BJ (cell line): ENCODE measurements at regions not wholly inside any gene's neighbourhood (a gene's known extent, or its start where the extent isn't known, plus 50 kb on each side); places are given as distances from the start of the nearest gene placed in this dataset.

Experiments
- CTCF ChIA-PET: fragments of 350-600 bp; formaldehyde crosslinking; extraction: SDS; loops from one replicate; lab custom pipeline; 2021; ENCODE audit warnings: antibody characterized with exemption, inconsistent platforms; lab: Yijun Ruan, JAX
- POLR2A ChIA-PET: fragments of 300-600 bp; sonication (Branson Sonifier 250); formaldehyde crosslinking; extraction: SDS; loops from one replicate; lab custom pipeline; 2021; ENCODE audit warnings: antibody characterized with exemption; lab: Charles Lee
- DNase-seq: peaks from one replicate; pipeline ENCODE4 v3.0.0-alpha.2; 2011; ENCODE audit warnings: low read depth
- H3K27me3 ChIP-seq: 2 replicates; pipeline ENCODE4 v1.6.0; 2011; ENCODE audit warnings: low read length; ENCODE audit not compliant: control insufficient read depth, insufficient read depth
- H3K36me3 ChIP-seq: 2 replicates; pipeline ENCODE4 v1.5.1; 2011; ENCODE audit warnings: low read length; ENCODE audit not compliant: control insufficient read depth, insufficient read depth
- H3K4me3 ChIP-seq: 2 replicates; pipeline ENCODE4 v1.5.1; 2011; ENCODE audit warnings: low read depth, mild to moderate bottlenecking, control low read depth, low read length
- CTCF ChIP-seq: IDR thresholded peaks from 2 replicates; pipeline ENCODE4 v1.5.1; 2011; ENCODE audit warnings: low read depth, mild to moderate bottlenecking, control low read depth, inconsistent platforms, low read length, moderate library complexity; ENCODE audit not compliant: insufficient read depth

- Histone ChIP-seq H3K36me3 (no peaks in the 10 kb centered on the region; the same call in 1 of the 2 replicates), H3K4me3 (no peak overlapping the region), H3K27me3 (no peaks in the 10 kb centered on the region)
- ChIA-PET CTCF (no interaction called here), POLR2A (no interaction called here)
- TF ChIP-seq CTCF, result no peak
- no peak for DNase-seq
These were observed 2180.6 kb upstream of the CELF4 start for GRCh38 chr18:39746201-39746600.

- Histone ChIP-seq H3K27me3 (no peaks in the 10 kb centered on the region), H3K4me3 (no peak overlapping the region), H3K36me3 (no peaks in the 10 kb centered on the region; the same call in 1 of the 2 replicates)
- no peak for TF ChIP-seq CTCF
- DNase-seq, result no peak
- CTCF ChIA-PET, result no interaction called here
- POLR2A ChIA-PET, result no interaction called here
These were observed 2177.9 kb upstream of the CELF4 start for GRCh38 chr18:39743463-39743862.

GRCh38 chr18:39741755-39742466, 2176.3 kb upstream of the CELF4 start:
- ChIA-PET POLR2A (no interaction called here), CTCF (interaction anchor here (1.2 to 1.4 kb wide), 2 partner anchors 15 to 21 kb away, joined by 3 read pairs; no protein-coding TSS in a partner anchor)
- H3K36me3 ChIP-seq, result no peaks in the 10 kb centered on the region; the same call in 1 of the 2 replicates
- H3K27me3 ChIP-seq, result no peaks in the 10 kb centered on the region
- H3K4me3 ChIP-seq, result no peak overlapping the region
- no peak for TF ChIP-seq CTCF
- DNase-seq, result no peak

- Histone ChIP-seq H3K4me3 (no peak overlapping the region), H3K27me3 (no peaks in the 10 kb centered on the region), H3K36me3 (no peaks in the 10 kb centered on the region)
- ChIA-PET CTCF (no interaction called here), POLR2A (no interaction called here)
- no peak for DNase-seq
- no peak for TF ChIP-seq CTCF
These were observed 2172.3 kb upstream of the CELF4 start for GRCh38 chr18:39737869-39738268.

GRCh38 chr18:39732918-39733317, 2167.3 kb upstream of the CELF4 start:
- DNase-seq, result no peak
- Histone ChIP-seq H3K36me3 (no peaks in the 10 kb centered on the region), H3K4me3 (no peak overlapping the region), H3K27me3 (no peaks in the 10 kb centered on the region)
- TF ChIP-seq CTCF, result no peak
- ChIA-PET CTCF (no interaction called here), POLR2A (no interaction called here)
